NCI-H1436 (cell line): ENCODE measurements at regions not wholly inside any gene's neighbourhood (a gene's known extent, or its start where the extent isn't known, plus 50 kb on each side); places are given as distances from the start of the nearest gene placed in this dataset.
"Not testable (repeated sequence)": the region's sequence is repeated elsewhere in the genome, so short reads cannot be mapped to it uniquely, and the experiment has no call there.

ENCODE experiments used
- DNase-seq: peaks from one replicate; lab custom pipeline; 2025; lab: John Stamatoyannopoulos, UW

- DNase-seq, result no peak
Observed at GRCh38 chr1:83130886-83131691, 867.8 kb downstream of the TTLL7 start.

GRCh38 chr1:83129107-83129506, 869.8 kb downstream of the TTLL7 start:
- no peak for DNase-seq

GRCh38 chr1:83125456-83125855, 873.5 kb downstream of the TTLL7 start:
- DNase-seq, result no peak

GRCh38 chr1:83123019-83123418, 875.9 kb downstream of the TTLL7 start:
- no peak for DNase-seq

- DNase-seq, result no peak
Observed at GRCh38 chr1:83118472-83118871, 880.5 kb downstream of the TTLL7 start.

GRCh38 chr1:83117030-83117429, 881.9 kb downstream of the TTLL7 start:
- not testable (repeated sequence) for DNase-seq

GRCh38 chr1:83115785-83116184, 883.1 kb downstream of the TTLL7 start:
- DNase-seq, result no peak

GRCh38 chr1:83114136-83114834, 884.6 kb downstream of the TTLL7 start:
- no peak for DNase-seq

- no peak for DNase-seq
Observed at GRCh38 chr1:83113652-83114051, 885.3 kb downstream of the TTLL7 start.

- DNase-seq, result no peak
Observed at GRCh38 chr1:83112248-83112885, 886.6 kb downstream of the TTLL7 start.

GRCh38 chr1:83110156-83110555, 888.8 kb downstream of the TTLL7 start:
- DNase-seq, result no peak

- no peak for DNase-seq
Observed at GRCh38 chr1:83109692-83110091, 889.2 kb downstream of the TTLL7 start.

- DNase-seq, result no peak
Observed at GRCh38 chr1:83104558-83104957, 894.4 kb downstream of the TTLL7 start.

GRCh38 chr1:83103341-83103740, 895.6 kb downstream of the TTLL7 start:
- no peak for DNase-seq

GRCh38 chr1:83102630-83103071, 896.3 kb downstream of the TTLL7 start:
- peak; percentile 8 for DNase-seq

- no peak for DNase-seq
Observed at GRCh38 chr1:83101406-83101805, 897.5 kb downstream of the TTLL7 start.

- DNase-seq, result no peak
Observed at GRCh38 chr1:83100133-83100532, 898.8 kb downstream of the TTLL7 start.

GRCh38 chr1:83098791-83099190, 900.1 kb downstream of the TTLL7 start:
- no peak for DNase-seq

- no peak for DNase-seq
Observed at GRCh38 chr1:83098131-83098530, 900.8 kb downstream of the TTLL7 start.

GRCh38 chr1:83097715-83098114, 901.2 kb downstream of the TTLL7 start:
- no peak for DNase-seq

- DNase-seq, result no peak
Observed at GRCh38 chr1:83095570-83095969, 903.4 kb downstream of the TTLL7 start.

GRCh38 chr1:83090195-83090594, 908.7 kb downstream of the TTLL7 start:
- no peak for DNase-seq

GRCh38 chr1:83087851-83088250, 911.1 kb downstream of the TTLL7 start:
- no peak for DNase-seq
